Natural killer cell (primary cell): ENCODE measurements at regions not wholly inside any gene's neighbourhood (a gene's known extent, or its start where the extent isn't known, plus 50 kb on each side); places are given as distances from the start of the nearest gene placed in this dataset.

Experiments used
- ATAC-seq, 3 donors: fragments of 150-1000 bp in 2 of 3; fragments of 200-7000 bp in 1 of 3; cut with Tn5 transposase; 1 replicate in 1 of 3; 2 replicates in 2 of 3; pipeline ENCODE4 v1.10.0; 2021; ENCODE audit warnings: mild to moderate bottlenecking in 2 of 3, moderate library complexity in 2 of 3
- DNase-seq, 2 donors: peaks; one replicate each; pipeline versions ENCODE4 v3.0.0 to v3.0.0-alpha.2; 2013 to 2021; ENCODE audit warnings: mixed read lengths in 1 of 2
- H3K27ac ChIP-seq: one replicate; pipeline ENCODE4 v1.5.1; 2013; ENCODE audit warnings: mild to moderate bottlenecking, low read length
- H3K27me3 ChIP-seq: one replicate; pipeline ENCODE4 v1.6.1; 2013; ENCODE audit warnings: low read length; ENCODE audit not compliant: control insufficient read depth, insufficient read depth
- H3K36me3 ChIP-seq: one replicate; pipeline ENCODE4 v1.6.1; 2013; ENCODE audit warnings: low read length; ENCODE audit not compliant: control insufficient read depth, insufficient read depth
- H3K4me1 ChIP-seq: one replicate; pipeline ENCODE4 v1.6.1; 2013; ENCODE audit warnings: low read length; ENCODE audit not compliant: control insufficient read depth, insufficient read depth
- H3K4me3 ChIP-seq: one replicate; pipeline ENCODE4 v1.5.1; 2013; ENCODE audit warnings: low read length
- H3K9me3 ChIP-seq: one replicate; pipeline ENCODE4 v1.6.1; 2013; ENCODE audit warnings: low read length; ENCODE audit not compliant: control insufficient read depth, insufficient read depth
- H3K27ac Mint-ChIP-seq, 2 donors: one replicate each; pipeline ENCODE4 v1.8.0; 2022; ENCODE audit warnings: mild to moderate bottlenecking in 2 of 2, mixed read lengths in 2 of 2, moderate library complexity in 1 of 2
- H3K27me3 Mint-ChIP-seq, 2 donors: one replicate each; pipeline ENCODE4 v1.8.0; 2022; ENCODE audit warnings: low read depth in 2 of 2, mixed read lengths in 2 of 2
- H3K36me3 Mint-ChIP-seq: one replicate; pipeline ENCODE4 v1.8.0; 2022; ENCODE audit warnings: mixed read lengths
- H3K4me1 Mint-ChIP-seq, 2 donors: one replicate each; pipeline ENCODE4 v1.8.0; 2022; ENCODE audit warnings: mixed read lengths in 2 of 2
- H3K4me3 Mint-ChIP-seq: one replicate; pipeline ENCODE4 v1.8.0; 2022; ENCODE audit warnings: mild to moderate bottlenecking, moderate library complexity, mixed read lengths
- H3K9me3 Mint-ChIP-seq, 2 donors: one replicate each; pipeline ENCODE4 v1.8.0; 2022; ENCODE audit warnings: mixed read lengths in 2 of 2
- CTCF ChIP-seq: fragments of 200-600 bp; IDR thresholded peaks from one replicate; pipeline ENCODE4 v1.8.0; 2022; ENCODE audit warnings: antibody characterized with exemption
- WGBS: methylation state at CpG from one replicate; pipeline ENCODE4 v1.1.7; 2013; ENCODE audit warnings: missing lambda C conversion rate; ENCODE audit not compliant: insufficient coverage; 5-methylcytosine and 5-hydroxymethylcytosine counted together
- intact Hi-C: fragments of 100-400 bp; cut with micrococcal nuclease; formaldehyde crosslinking; loops from one replicate; pipeline ENCODE4 v1.14.2; 2022

- 71% methylated on average over 8 of the region's 8 CpGs for WGBS
- H3K9me3 ChIP-seq = no peaks in the 10 kb centered on the region
- Mint-ChIP-seq H3K27ac (no peak overlapping the region), H3K36me3 (no peaks in the 10 kb centered on the region), H3K4me3 (no peak overlapping the region), H3K27me3 (peaks cover 52 to 61% of the 10 kb centered on the region in 2 donors), H3K9me3 (no peaks in the 10 kb centered on the region), H3K4me1 (peaks cover 26 to 43% of the 10 kb centered on the region in 2 donors)
- no peaks in the 10 kb centered on the region for H3K36me3 ChIP-seq
- peaks cover 49% of the 10 kb centered on the region for H3K27me3 ChIP-seq
- ATAC-seq = peak in 1 of 3 donors; percentile 36
- no peak for TF ChIP-seq CTCF
- intact Hi-C loops = loop anchor here (10.0 kb wide), 1 partner anchor 134 kb away; the partner anchor contains the start of gene SPAG6
- no peak for DNase-seq
- peaks cover 34% of the 10 kb centered on the region for H3K4me1 ChIP-seq
- H3K27ac ChIP-seq = no peak overlapping the region
- no peak overlapping the region for H3K4me3 ChIP-seq
Measured at GRCh38 chr10:22478555-22479334, 133.4 kb downstream of the SPAG6 start.

DNA sequence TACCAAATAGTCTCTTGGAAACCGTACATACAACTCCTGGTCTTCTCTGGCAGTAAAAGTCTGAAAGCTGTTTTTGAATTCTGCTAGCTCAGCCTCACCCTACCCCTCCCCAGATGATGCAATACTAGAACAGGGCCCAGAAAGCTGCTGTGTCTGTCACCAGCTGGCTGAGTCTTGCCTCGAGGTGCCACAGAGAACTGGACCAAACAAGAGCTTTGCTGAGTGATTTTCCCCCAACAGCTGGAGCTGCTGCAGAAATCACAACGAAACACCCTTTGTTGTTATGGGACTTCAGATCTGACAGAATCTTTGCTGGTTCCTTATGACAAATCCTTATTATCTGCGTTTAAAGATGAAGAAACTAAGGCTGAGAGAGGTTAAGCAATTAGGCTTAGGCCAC lies 134.1 kb downstream of the SPAG6 start:
- Mint-ChIP-seq H3K9me3 (no peaks in the 10 kb centered on the region), H3K4me3 (peak overlapping the region; percentile 13), H3K36me3 (no peaks in the 10 kb centered on the region), H3K27ac (no peak overlapping the region), H3K4me1 (peaks cover 26 to 43% of the 10 kb centered on the region in 2 donors), H3K27me3 (peaks cover 45 to 57% of the 10 kb centered on the region in 2 donors)
- no peak for ATAC-seq
- 73% methylated on average over 4 of the region's 4 CpGs for WGBS
- no peaks in the 10 kb centered on the region for H3K36me3 ChIP-seq
- intact Hi-C loops = loop anchor here (10.0 kb wide), 1 partner anchor 135 kb away; the partner anchor contains the start of gene SPAG6
- no peak overlapping the region for H3K4me3 ChIP-seq
- H3K27me3 ChIP-seq = peaks cover 42% of the 10 kb centered on the region
- DNase-seq = no peak
- no peak overlapping the region for H3K27ac ChIP-seq
- peaks cover 34% of the 10 kb centered on the region for H3K4me1 ChIP-seq
- TF ChIP-seq CTCF = no peak
- no peaks in the 10 kb centered on the region for H3K9me3 ChIP-seq

GRCh38 chr10:22481106-22481505 lies 135.8 kb downstream of the SPAG6 start:
- 93% methylated on average over 1 of the region's 6 CpGs for WGBS
- H3K36me3 Mint-ChIP-seq = no peaks in the 10 kb centered on the region
- no peak for DNase-seq
- intact Hi-C loops = no loop called here
- ATAC-seq = no peak
- Histone ChIP-seq H3K27ac (no peak overlapping the region), H3K27me3 (peaks cover 25% of the 10 kb centered on the region), H3K4me3 (no peak overlapping the region), H3K4me1 (peaks cover 28% of the 10 kb centered on the region), H3K9me3 (no peaks in the 10 kb centered on the region), H3K36me3 (no peaks in the 10 kb centered on the region)
- no peak overlapping the region for H3K4me3 Mint-ChIP-seq
- no peak for TF ChIP-seq CTCF
- H3K4me1 Mint-ChIP-seq = peaks cover 14 to 30% of the 10 kb centered on the region in 2 donors
- no peak overlapping the region for H3K27ac Mint-ChIP-seq
- no peaks in the 10 kb centered on the region for H3K9me3 Mint-ChIP-seq
- H3K27me3 Mint-ChIP-seq = peaks cover 36 to 46% of the 10 kb centered on the region in 2 donors
